DOHH2 (cell line): ENCODE measurements at regions not wholly inside any gene's neighbourhood (a gene's known extent, or its start where the extent isn't known, plus 50 kb on each side); places are given as distances from the start of the nearest gene placed in this dataset.

Source experiments
- H3F3A ChIP-seq: fragments of 200-600 bp; sonication (generic), shearing (Covaris generic); 2 replicates; pipeline ENCODE4 v1.6.0; 2016; ENCODE audit warnings: antibody characterized with exemption, mild to moderate bottlenecking; ENCODE audit not compliant: control insufficient read depth, insufficient read depth
- H3K27ac ChIP-seq: fragments of 200-600 bp; sonication (generic); 2 replicates; pipeline ENCODE4 v1.5.1; 2014; ENCODE audit warnings: low read depth, mild to moderate bottlenecking, low read length, moderate library complexity
- H3K27me3 ChIP-seq: fragments of 200-600 bp; sonication (generic); 2 replicates; pipeline ENCODE4 v1.6.1; 2014; ENCODE audit warnings: mild to moderate bottlenecking, low read length, mixed read lengths; ENCODE audit not compliant: control insufficient read depth
- H3K36me3 ChIP-seq: fragments of 200-600 bp; sonication (generic); 2 replicates; pipeline ENCODE4 v1.6.1; 2014; ENCODE audit warnings: mild to moderate bottlenecking, low read length, moderate library complexity, mixed read lengths; ENCODE audit not compliant: control insufficient read depth
- H3K4me1 ChIP-seq: fragments of 200-600 bp; sonication (generic); 2 replicates; pipeline ENCODE4 v1.6.1; 2014; ENCODE audit warnings: mild to moderate bottlenecking, low read length, mixed read lengths; ENCODE audit not compliant: control insufficient read depth
- H3K4me2 ChIP-seq: fragments of 200-600 bp; sonication (generic); 2 replicates; pipeline ENCODE4 v1.6.0; 2014; ENCODE audit warnings: mild to moderate bottlenecking, low read length, moderate library complexity
- H3K4me3 ChIP-seq: fragments of 200-600 bp; sonication (generic); 2 replicates; pipeline ENCODE4 v1.5.1; 2014; ENCODE audit warnings: mild to moderate bottlenecking, low read length, mixed read lengths
- H3K79me2 ChIP-seq: fragments of 200-600 bp; sonication (generic); 2 replicates; pipeline ENCODE4 v1.6.1; 2014; ENCODE audit warnings: mild to moderate bottlenecking, low read length, mixed read lengths; ENCODE audit not compliant: control insufficient read depth
- H3K9me2 ChIP-seq: fragments of 200-600 bp; sonication (generic); replicated peaks from 2 replicates; pipeline ENCODE4 v1.6.1; 2014; ENCODE audit warnings: mild to moderate bottlenecking, low read length, mixed read lengths; ENCODE audit not compliant: control insufficient read depth
- H3K9me3 ChIP-seq: fragments of 200-600 bp; sonication (generic); 2 replicates; pipeline ENCODE4 v1.6.1; 2014; ENCODE audit warnings: antibody characterized with exemption, low read length, mixed read lengths; ENCODE audit not compliant: control insufficient read depth, insufficient read depth
- H4K20me1 ChIP-seq: fragments of 200-600 bp; sonication (generic); 2 replicates; pipeline ENCODE4 v1.6.0; 2014; ENCODE audit warnings: low read depth, mild to moderate bottlenecking, antibody characterized with exemption, low read length, moderate library complexity; ENCODE audit not compliant: control insufficient read depth, insufficient read depth
- CTCF ChIP-seq: fragments of 200-600 bp; sonication (generic); IDR thresholded peaks from one replicate; pipeline ENCODE4 v1.5.1; 2014; ENCODE audit warnings: antibody characterized with exemption, mild to moderate bottlenecking, low read depth, low read length; ENCODE audit not compliant: poor library complexity, severe bottlenecking
- EZH2phosphoT487 ChIP-seq: fragments of 200-600 bp; sonication (generic); IDR thresholded peaks from 2 replicates; pipeline ENCODE4 v1.6.1; 2017; ENCODE audit warnings: borderline replicate concordance, mild to moderate bottlenecking, antibody characterized with exemption, low read length, moderate library complexity, mixed read lengths

- TF ChIP-seq CTCF (no peak), EZH2phosphoT487 (no peak)
- no peak overlapping the region for H3K27ac ChIP-seq
Observed at GRCh38 chr1:192491804-192492554, 83.6 kb upstream of the RGS1 start.

GRCh38 chr1:192493584-192493983 is 82.0 kb upstream of the RGS1 start:
- peaks cover 12% of the 10 kb centered on the region for H3K4me1 ChIP-seq
- TF ChIP-seq CTCF = no peak
- no peak for TF ChIP-seq EZH2phosphoT487
- no peak overlapping the region for H3K4me3 ChIP-seq

More at GRCh38 chr1:192491804-192492554, 83.6 kb upstream of the RGS1 start:
- H4K20me1 ChIP-seq = no peaks in the 10 kb centered on the region
- H3K36me3 ChIP-seq = no peaks in the 10 kb centered on the region
- no peak overlapping the region for H3K4me2 ChIP-seq
- no peak overlapping the region for H3K4me3 ChIP-seq
- no peaks in the 10 kb centered on the region for H3K79me2 ChIP-seq
- H3K27me3 ChIP-seq = no peaks in the 10 kb centered on the region
- no peaks in the 10 kb centered on the region for H3K9me2 ChIP-seq
- no peaks in the 10 kb centered on the region for H3F3A ChIP-seq
- peaks cover 12% of the 10 kb centered on the region for H3K4me1 ChIP-seq
- no peaks in the 10 kb centered on the region for H3K9me3 ChIP-seq

GRCh38 chr1:192496369-192497056 is 79.1 kb upstream of the RGS1 start:
- Histone ChIP-seq H3K36me3 (no peaks in the 10 kb centered on the region), H3K27me3 (no peaks in the 10 kb centered on the region), H3K27ac (no peak overlapping the region), H3F3A (no peaks in the 10 kb centered on the region), H3K9me3 (peaks cover 4% of the 10 kb centered on the region; the same call in 1 of the 2 replicates), H3K4me3 (no peak overlapping the region), H3K79me2 (no peaks in the 10 kb centered on the region), H3K4me1 (no peaks in the 10 kb centered on the region), H3K9me2 (no peaks in the 10 kb centered on the region), H3K4me2 (no peak overlapping the region), H4K20me1 (no peaks in the 10 kb centered on the region)
- no peak for TF ChIP-seq EZH2phosphoT487
- TF ChIP-seq CTCF = no peak

More at GRCh38 chr1:192493584-192493983, 82.0 kb upstream of the RGS1 start:
- Histone ChIP-seq H3K9me3 (no peaks in the 10 kb centered on the region), H4K20me1 (no peaks in the 10 kb centered on the region), H3K36me3 (no peaks in the 10 kb centered on the region), H3F3A (no peaks in the 10 kb centered on the region), H3K27me3 (no peaks in the 10 kb centered on the region), H3K27ac (no peak overlapping the region), H3K79me2 (no peaks in the 10 kb centered on the region), H3K4me2 (no peak overlapping the region), H3K9me2 (no peaks in the 10 kb centered on the region)
